Lower leg skin (tissue), 4 donors: ENCODE measurements at regions not wholly inside any gene's neighbourhood (a gene's known extent, or its start where the extent isn't known, plus 50 kb on each side); places are given as distances from the start of the nearest gene placed in this dataset.

ENCODE experiments used
- DNase-seq, 2 donors: peaks; one replicate each; pipeline ENCODE4 v3.0.0-alpha.2; 2019; ENCODE audit warnings: low spot score in 2 of 2
- H3K4me3 ChIP-seq: fragments of 200-600 bp; sonication (generic); 2 replicates; pipeline ENCODE4 v1.5.1; 2017; ENCODE audit warnings: mild to moderate bottlenecking, low read depth; ENCODE audit not compliant: poor library complexity, severe bottlenecking
- CTCF ChIP-seq, 3 donors: fragments of 450-650 bp; IDR thresholded peaks; one replicate each; pipeline ENCODE4 v1.5.1; 2016; ENCODE audit warnings: antibody characterized with exemption in 3 of 3, mild to moderate bottlenecking in 3 of 3, moderate library complexity in 2 of 3
- POLR2A ChIP-seq, 2 donors: fragments of 450-650 bp; IDR thresholded peaks; one replicate each; pipeline ENCODE4 v1.6.1; 2016 to 2017; ENCODE audit warnings: antibody characterized with exemption in 2 of 2, mild to moderate bottlenecking in 1 of 2, moderate library complexity in 1 of 2
- WGBS, 2 donors: methylation state at CpG; one replicate each; pipeline ENCODE4 v1.1.5; 2018; 5-methylcytosine and 5-hydroxymethylcytosine counted together
- intact Hi-C: fragments of 100-400 bp; cut with DNase I; formaldehyde crosslinking; loops from one replicate; pipeline ENCODE4 v1.15.0; 2023; ENCODE audit warnings: low total_unique reads

- DNase-seq: no peak
- no peak overlapping the region for H3K4me3 ChIP-seq
- WGBS, 2 donors: 58 to 75% methylated on average over 2 of the region's 2 CpGs
- intact Hi-C loops: no loop called here
- TF ChIP-seq POLR2A (IDR thresholded peaks at IDR 0.05) (no peak), CTCF (IDR thresholded peaks at IDR 0.05) (no peak)
These were observed 888.8 kb downstream of the SLITRK6 start for GRCh38 chr13:84910423-84910822.

GRCh38 chr13:84903391-84903790 lies 895.8 kb downstream of the SLITRK6 start:
- 37 to 42% methylated on average over 4 of the region's 4 CpGs for WGBS, 2 donors
- intact Hi-C loops: no loop called here
- TF ChIP-seq CTCF (IDR thresholded peaks at IDR 0.05) (no peak), POLR2A (IDR thresholded peaks at IDR 0.05) (no peak)
- H3K4me3 ChIP-seq: no peak overlapping the region
- no peak for DNase-seq

- DNase-seq: no peak
- TF ChIP-seq POLR2A (IDR thresholded peaks at IDR 0.05) (no peak), CTCF (IDR thresholded peaks at IDR 0.05) (no peak)
- 70 to 75% methylated on average over 1 of the region's 1 CpG for WGBS, 2 donors
- no peak overlapping the region for H3K4me3 ChIP-seq
- intact Hi-C loops: no loop called here
These were observed 897.0 kb downstream of the SLITRK6 start for GRCh38 chr13:84902243-84902642.

- no peak for TF ChIP-seq POLR2A (IDR thresholded peaks at IDR 0.05)
- TF ChIP-seq CTCF (IDR thresholded peaks at IDR 0.05): no peak
- intact Hi-C loops: loop anchor here (10.0 kb wide), 1 partner anchor 929 kb away; no protein-coding TSS in a partner anchor
- no peak for DNase-seq
- no peak overlapping the region for H3K4me3 ChIP-seq
- 13 to 15% methylated on average over 9 of the region's 9 CpGs for WGBS, 2 donors
These were observed 903.1 kb downstream of the SLITRK6 start for GRCh38 chr13:84896128-84896527.

- WGBS, 2 donors: 94 to 96% methylated on average over 22 to 23 of the region's 23 CpGs
- DNase-seq: no peak
These were observed 904.5 kb downstream of the SLITRK6 start for GRCh38 chr13:84894749-84895148.

More at GRCh38 chr13:84894749-84895148, 904.5 kb downstream of the SLITRK6 start:
- TF ChIP-seq CTCF (IDR thresholded peaks at IDR 0.05): no peak
- no peak for TF ChIP-seq POLR2A (IDR thresholded peaks at IDR 0.05)
- intact Hi-C loops: loop anchor here (10.0 kb wide), 1 partner anchor 930 kb away; no protein-coding TSS in a partner anchor
- no peak overlapping the region for H3K4me3 ChIP-seq
